ENCODE measurements at regions not wholly inside any gene's neighbourhood (a gene's known extent, or its start where the extent isn't known, plus 50 kb on each side); places are given as distances from the start of the nearest gene placed in this dataset.

DNA sequence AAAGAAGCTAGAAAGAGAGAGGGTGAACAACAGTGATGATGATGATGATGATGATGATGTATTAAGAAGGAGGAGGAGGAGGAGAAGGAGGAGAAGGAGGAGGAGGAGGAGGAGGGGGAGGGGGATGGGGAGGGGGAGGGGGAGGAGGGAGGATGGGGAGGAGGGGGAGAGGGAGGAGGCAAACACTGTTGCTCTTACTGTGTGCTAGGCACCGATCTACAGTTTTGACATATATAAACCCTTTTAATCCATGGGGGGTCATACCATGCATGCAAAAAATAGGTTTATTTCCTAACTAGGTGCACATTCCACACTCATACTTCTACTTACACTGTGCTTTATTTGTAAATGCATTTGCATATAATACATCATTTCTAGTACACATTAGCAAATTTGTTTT is 482.8 kb upstream of the FAM241A start:
- TF ChIP-seq, protein P1, sequence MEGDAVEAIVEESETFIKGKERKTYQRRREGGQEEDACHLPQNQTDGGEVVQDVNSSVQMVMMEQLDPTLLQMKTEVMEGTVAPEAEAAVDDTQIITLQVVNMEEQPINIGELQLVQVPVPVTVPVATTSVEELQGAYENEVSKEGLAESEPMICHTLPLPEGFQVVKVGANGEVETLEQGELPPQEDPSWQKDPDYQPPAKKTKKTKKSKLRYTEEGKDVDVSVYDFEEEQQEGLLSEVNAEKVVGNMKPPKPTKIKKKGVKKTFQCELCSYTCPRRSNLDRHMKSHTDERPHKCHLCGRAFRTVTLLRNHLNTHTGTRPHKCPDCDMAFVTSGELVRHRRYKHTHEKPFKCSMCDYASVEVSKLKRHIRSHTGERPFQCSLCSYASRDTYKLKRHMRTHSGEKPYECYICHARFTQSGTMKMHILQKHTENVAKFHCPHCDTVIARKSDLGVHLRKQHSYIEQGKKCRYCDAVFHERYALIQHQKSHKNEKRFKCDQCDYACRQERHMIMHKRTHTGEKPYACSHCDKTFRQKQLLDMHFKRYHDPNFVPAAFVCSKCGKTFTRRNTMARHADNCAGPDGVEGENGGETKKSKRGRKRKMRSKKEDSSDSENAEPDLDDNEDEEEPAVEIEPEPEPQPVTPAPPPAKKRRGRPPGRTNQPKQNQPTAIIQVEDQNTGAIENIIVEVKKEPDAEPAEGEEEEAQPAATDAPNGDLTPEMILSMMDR (conservative IDR thresholded peaks at IDR 0.05; ENCODE audit: low read depth, low read length): no peak
- no peak overlapping the region for H3K4me3 ChIP-seq (ENCODE audit: low read depth, low read length)
- DNase-seq (ENCODE audit: low read depth): no peak

DNA sequence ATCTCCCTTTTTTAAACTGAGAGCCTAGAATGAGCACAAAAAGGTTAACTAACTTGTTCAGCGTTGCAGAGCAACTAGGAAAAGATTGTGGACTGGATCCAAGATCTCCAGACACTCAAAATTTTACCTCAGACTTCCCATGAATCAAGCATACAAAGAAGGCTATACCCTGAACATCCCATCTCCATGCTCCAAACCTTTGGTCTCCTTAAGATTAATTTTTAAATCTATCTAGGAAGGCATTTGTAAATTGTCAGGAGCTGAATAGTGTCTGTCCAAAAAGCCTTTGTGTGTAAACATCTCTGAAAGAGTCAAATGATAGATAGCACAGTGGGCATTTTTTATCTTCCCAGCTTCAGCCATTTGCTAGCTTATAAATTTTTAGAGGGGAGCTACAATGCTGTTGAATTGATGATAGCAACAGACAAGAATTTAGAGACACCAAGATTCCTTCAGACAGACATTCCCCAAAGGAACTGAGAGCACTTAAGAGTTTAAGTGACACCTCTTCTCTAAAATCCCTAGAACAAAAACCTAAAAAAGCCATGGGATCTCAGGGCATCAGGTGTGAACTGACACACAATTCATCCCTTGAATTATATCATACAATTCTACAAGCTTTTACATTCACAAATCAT is 480.8 kb upstream of the FAM241A start:
- no peak for DNase-seq (ENCODE audit: low read depth)
- no peak overlapping the region for H3K4me3 ChIP-seq (ENCODE audit: low read depth, low read length)
- TF ChIP-seq, protein P1 (conservative IDR thresholded peaks at IDR 0.05; ENCODE audit: low read depth, low read length): no peak

DNA sequence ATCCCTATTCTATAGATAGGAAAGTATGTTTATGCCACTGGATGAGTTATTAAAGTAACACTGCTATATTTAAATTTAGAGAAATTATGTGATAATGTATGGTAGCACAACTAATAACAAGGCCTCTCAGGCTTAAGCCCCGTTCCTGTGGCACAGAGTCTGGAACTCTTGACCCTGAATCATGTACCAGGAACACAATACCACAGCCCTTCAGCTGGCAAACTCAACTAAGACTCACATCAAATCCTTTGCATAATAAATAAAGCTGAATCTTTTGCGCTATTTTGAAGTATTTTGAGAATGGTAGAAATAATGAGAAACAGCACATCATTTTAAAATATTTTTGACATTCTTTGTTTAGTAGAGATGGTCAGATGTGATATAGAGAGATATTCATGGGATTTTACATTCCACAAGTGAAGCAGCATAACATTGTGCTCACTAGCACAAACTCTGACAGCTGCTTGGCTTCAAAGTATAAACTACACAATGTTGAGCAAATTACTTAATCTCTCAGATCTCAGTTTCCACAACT is 478.4 kb upstream of the FAM241A start:
- no peak overlapping the region for H3K4me3 ChIP-seq (ENCODE audit: low read depth, low read length)
- TF ChIP-seq, protein P1 (conservative IDR thresholded peaks at IDR 0.05; ENCODE audit: low read depth, low read length): no peak
- no peak for DNase-seq (ENCODE audit: low read depth)

DNA sequence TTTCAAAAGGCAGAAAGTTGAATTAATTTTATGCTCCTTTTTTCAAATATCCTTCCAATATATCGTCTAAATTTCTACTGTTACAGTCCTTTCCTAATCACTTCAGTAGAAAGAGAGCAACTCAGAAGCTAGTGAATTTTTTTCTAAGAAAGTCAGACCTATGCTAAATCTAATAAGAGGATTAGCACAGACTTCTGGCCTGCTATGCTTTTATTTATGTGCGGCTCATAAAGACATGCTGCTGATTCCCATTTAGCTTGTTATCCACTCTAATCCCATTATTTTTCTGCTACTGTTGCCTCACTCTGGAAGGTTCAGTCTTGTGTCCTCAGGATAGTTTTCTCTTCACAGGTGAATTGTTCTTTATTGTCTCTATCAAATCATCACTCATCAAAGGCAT is 473.5 kb upstream of the FAM241A start:
- TF ChIP-seq, protein P1 (conservative IDR thresholded peaks at IDR 0.05; ENCODE audit: low read depth, low read length): no peak
- no peak for DNase-seq (ENCODE audit: low read depth)
- H3K4me3 ChIP-seq (ENCODE audit: low read depth, low read length): no peak overlapping the region

DNA sequence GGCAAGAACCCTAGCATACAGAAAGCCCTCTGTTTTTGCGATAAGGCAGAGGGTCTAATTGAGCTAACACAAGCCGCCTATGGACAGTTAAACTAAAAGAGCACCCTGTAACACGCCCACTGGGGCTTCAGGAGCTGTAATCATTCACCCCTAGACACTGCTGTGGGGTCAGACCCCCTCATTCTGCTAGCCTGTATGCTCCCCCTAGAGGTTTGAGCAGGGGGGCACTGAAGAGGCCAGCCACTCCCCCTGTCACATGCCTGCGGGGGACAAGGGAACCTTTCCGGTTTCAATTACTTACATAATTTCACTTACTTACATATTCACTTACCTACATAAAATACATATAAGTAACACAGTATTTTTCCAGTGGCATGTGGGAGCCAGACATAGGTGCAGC is 469.5 kb upstream of the FAM241A start:
- DNase-seq (ENCODE audit: low read depth): no peak
- H3K4me3 ChIP-seq (ENCODE audit: low read depth, low read length): no peak overlapping the region
- TF ChIP-seq, protein P1 (conservative IDR thresholded peaks at IDR 0.05; ENCODE audit: low read depth, low read length): no peak

GRCh38 chr4:111676533-111676932 is 468.7 kb upstream of the FAM241A start:
- DNase-seq (ENCODE audit: low read depth): no peak
- no peak overlapping the region for H3K4me3 ChIP-seq (ENCODE audit: low read depth, low read length)
- TF ChIP-seq, protein P1 (conservative IDR thresholded peaks at IDR 0.05; ENCODE audit: low read depth, low read length): no peak

GRCh38 chr4:111678479-111678878 is 466.8 kb upstream of the FAM241A start:
- H3K4me3 ChIP-seq (ENCODE audit: low read depth, low read length): no peak overlapping the region
- TF ChIP-seq, protein P1 (conservative IDR thresholded peaks at IDR 0.05; ENCODE audit: low read depth, low read length): no peak
- peak; percentile 43 for DNase-seq (ENCODE audit: low read depth)
